ENCODE measurements at regions not wholly inside any gene's neighbourhood (a gene's known extent, or its start where the extent isn't known, plus 50 kb on each side); places are given as distances from the start of the nearest gene placed in this dataset.

GRCh38 chr1:199151634-199152425, 513.0 kb downstream of the PTPRC start:
- intact Hi-C loops (cut with micrococcal nuclease), result no loop called here

- intact Hi-C loops (cut with micrococcal nuclease), result no loop called here
Observed at GRCh38 chr1:199152676-199153075, 513.8 kb downstream of the PTPRC start.

- intact Hi-C loops (cut with micrococcal nuclease), result no loop called here
Observed at GRCh38 chr1:199155166-199156019, 516.6 kb downstream of the PTPRC start.

GRCh38 chr1:199157494-199157893, 518.7 kb downstream of the PTPRC start:
- intact Hi-C loops (cut with micrococcal nuclease), result no loop called here

GRCh38 chr1:199160521-199161318, 521.9 kb downstream of the PTPRC start:
- intact Hi-C loops (cut with micrococcal nuclease), result no loop called here

GRCh38 chr1:199161319-199161680, 522.5 kb downstream of the PTPRC start:
- intact Hi-C loops (cut with micrococcal nuclease), result no loop called here

GRCh38 chr1:199161766-199162303, 523.0 kb downstream of the PTPRC start:
- intact Hi-C loops (cut with micrococcal nuclease), result no loop called here

- intact Hi-C loops (cut with micrococcal nuclease), result no loop called here
Observed at GRCh38 chr1:199163267-199163666, 524.4 kb downstream of the PTPRC start.

- intact Hi-C loops (cut with micrococcal nuclease), result no loop called here
Observed at GRCh38 chr1:199163670-199164069, 524.8 kb downstream of the PTPRC start.

GRCh38 chr1:199167460-199167859, 528.6 kb downstream of the PTPRC start:
- intact Hi-C loops (cut with micrococcal nuclease), result no loop called here

- intact Hi-C loops (cut with micrococcal nuclease), result no loop called here
Observed at GRCh38 chr1:199168888-199169585, 530.2 kb downstream of the PTPRC start.

GRCh38 chr1:199170711-199171110, 531.9 kb downstream of the PTPRC start:
- intact Hi-C loops (cut with micrococcal nuclease), result loop anchor here (5.0 kb wide), 1 partner anchor 57 kb away; no protein-coding TSS in a partner anchor

GRCh38 chr1:199172171-199173124, 533.6 kb downstream of the PTPRC start:
- intact Hi-C loops (cut with micrococcal nuclease), result loop anchor here (1.0 to 5.0 kb wide), 3 partner anchors 55 to 235 kb away; no protein-coding TSS in a partner anchor

- intact Hi-C loops (cut with micrococcal nuclease), result loop anchor here (1.0 to 5.0 kb wide), 3 partner anchors 54 to 236 kb away; no protein-coding TSS in a partner anchor
Observed at GRCh38 chr1:199173356-199173755, 534.5 kb downstream of the PTPRC start.

GRCh38 chr1:199174336-199174735, 535.5 kb downstream of the PTPRC start:
- intact Hi-C loops (cut with micrococcal nuclease), result loop anchor here (5.0 kb wide), 1 partner anchor 53 kb away; no protein-coding TSS in a partner anchor

GRCh38 chr1:199176713-199177112, 537.9 kb downstream of the PTPRC start:
- intact Hi-C loops (cut with micrococcal nuclease), result no loop called here

GRCh38 chr1:199177241-199177640, 538.4 kb downstream of the PTPRC start:
- intact Hi-C loops (cut with micrococcal nuclease), result no loop called here

- intact Hi-C loops (cut with micrococcal nuclease), result no loop called here
Observed at GRCh38 chr1:199178646-199179045, 539.8 kb downstream of the PTPRC start.

GRCh38 chr1:199182186-199182843, 543.5 kb downstream of the PTPRC start:
- intact Hi-C loops (cut with micrococcal nuclease), result no loop called here
